Adrenal gland (tissue), 5 donors: ENCODE measurements at regions not wholly inside any gene's neighbourhood (a gene's known extent, or its start where the extent isn't known, plus 50 kb on each side); places are given as distances from the start of the nearest gene placed in this dataset.

Source experiments
- CTCF ChIP-seq, 6 experiments: fragments of 450-650 bp in 4 of 6; fragments of 200-600 bp in 2 of 6; sonication (generic) in 1 of 6; IDR thresholded peaks; 1 replicate in 5 of 6; 2 replicates in 1 of 6; pipeline versions ENCODE4 v1.5.1 to v1.8.0; 2016 to 2021; ENCODE audit warnings: antibody characterized with exemption in 6 of 6, mild to moderate bottlenecking in 2 of 6, moderate library complexity in 1 of 6
- POLR2A ChIP-seq, 2 donors: fragments of 450-650 bp; IDR thresholded peaks; one replicate each; pipeline ENCODE4 v1.6.1; 2017; ENCODE audit warnings: antibody characterized with exemption in 2 of 2, mild to moderate bottlenecking in 2 of 2, moderate library complexity in 1 of 2
- donor health status: DM: no; HTN: no; CAD: no.

- TF ChIP-seq CTCF (IDR thresholded peaks at IDR 0.05) (no peak), POLR2A (IDR thresholded peaks at IDR 0.05) (no peak)
Measured at GRCh38 chr18:1564793-1565192, 660.1 kb downstream of the ADCYAP1 start.
